WERI-Rb-1 (cell line): ENCODE measurements at regions not wholly inside any gene's neighbourhood (a gene's known extent, or its start where the extent isn't known, plus 50 kb on each side); places are given as distances from the start of the nearest gene placed in this dataset.

Experiments
- DNase-seq: peaks from one replicate; pipeline ENCODE4 v3.0.0-alpha.2; 2020
- H3K27ac ChIP-seq: fragments of 250-450 bp; sonication (Bioruptor Pico); 2 replicates; pipeline ENCODE4 v1.5.1; 2020; ENCODE audit warnings: mild to moderate bottlenecking, moderate library complexity
- H3K27me3 ChIP-seq: fragments of 250-450 bp; sonication (Bioruptor Pico); 2 replicates; pipeline ENCODE4 v1.5.1; 2021; ENCODE audit warnings: mild to moderate bottlenecking, low read depth, moderate library complexity; ENCODE audit not compliant: insufficient read depth, severe bottlenecking
- H3K36me3 ChIP-seq: fragments of 250-450 bp; sonication (Bioruptor Pico); 2 replicates; pipeline ENCODE4 v1.5.1; 2020; ENCODE audit warnings: mild to moderate bottlenecking, moderate library complexity
- H3K4me3 ChIP-seq: 2 replicates; pipeline ENCODE4 v1.5.1; 2011; ENCODE audit warnings: low read depth, mild to moderate bottlenecking, control low read depth, low read length
- H3K9me3 ChIP-seq: fragments of 250-450 bp; sonication (Bioruptor Pico); 2 replicates; pipeline ENCODE4 v1.5.1; 2021; ENCODE audit warnings: mild to moderate bottlenecking, moderate library complexity; ENCODE audit not compliant: severe bottlenecking
- TF ChIP-seq, protein P1 (sequence below): IDR thresholded peaks from 2 replicates; pipeline ENCODE4 v1.5.1; 2011; ENCODE audit warnings: low read depth, mild to moderate bottlenecking, control low read depth, inconsistent platforms, low read length

- no peaks in the 10 kb centered on the region for H3K36me3 ChIP-seq
- H3K27me3 ChIP-seq, result no peaks in the 10 kb centered on the region
- no peaks in the 10 kb centered on the region for H3K9me3 ChIP-seq
- no peak for DNase-seq
- H3K27ac ChIP-seq, result no peak overlapping the region
- TF ChIP-seq, protein P1, sequence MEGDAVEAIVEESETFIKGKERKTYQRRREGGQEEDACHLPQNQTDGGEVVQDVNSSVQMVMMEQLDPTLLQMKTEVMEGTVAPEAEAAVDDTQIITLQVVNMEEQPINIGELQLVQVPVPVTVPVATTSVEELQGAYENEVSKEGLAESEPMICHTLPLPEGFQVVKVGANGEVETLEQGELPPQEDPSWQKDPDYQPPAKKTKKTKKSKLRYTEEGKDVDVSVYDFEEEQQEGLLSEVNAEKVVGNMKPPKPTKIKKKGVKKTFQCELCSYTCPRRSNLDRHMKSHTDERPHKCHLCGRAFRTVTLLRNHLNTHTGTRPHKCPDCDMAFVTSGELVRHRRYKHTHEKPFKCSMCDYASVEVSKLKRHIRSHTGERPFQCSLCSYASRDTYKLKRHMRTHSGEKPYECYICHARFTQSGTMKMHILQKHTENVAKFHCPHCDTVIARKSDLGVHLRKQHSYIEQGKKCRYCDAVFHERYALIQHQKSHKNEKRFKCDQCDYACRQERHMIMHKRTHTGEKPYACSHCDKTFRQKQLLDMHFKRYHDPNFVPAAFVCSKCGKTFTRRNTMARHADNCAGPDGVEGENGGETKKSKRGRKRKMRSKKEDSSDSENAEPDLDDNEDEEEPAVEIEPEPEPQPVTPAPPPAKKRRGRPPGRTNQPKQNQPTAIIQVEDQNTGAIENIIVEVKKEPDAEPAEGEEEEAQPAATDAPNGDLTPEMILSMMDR, result no peak
- H3K4me3 ChIP-seq, result no peak overlapping the region
Measured at GRCh38 chr7:88429382-88429781, 122.7 kb upstream of the STEAP4 start.

DNA sequence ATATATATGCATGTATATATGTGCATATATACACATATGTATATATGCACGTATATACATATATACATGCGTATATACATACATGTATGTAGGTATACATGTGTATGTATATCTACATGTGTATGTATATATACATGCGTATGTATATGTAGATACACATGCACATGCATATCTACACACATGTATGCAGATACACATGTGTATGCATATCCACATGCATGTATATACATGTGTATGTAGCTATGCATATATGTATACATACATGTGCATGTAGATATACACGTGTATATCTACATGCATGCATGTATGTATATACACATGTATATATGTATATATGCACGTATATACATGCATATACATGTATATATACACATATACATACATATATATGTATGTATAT is 95.8 kb upstream of the STEAP4 start:
- no peak overlapping the region for H3K4me3 ChIP-seq
- no peaks in the 10 kb centered on the region for H3K36me3 ChIP-seq
- TF ChIP-seq, protein P1, result no peak
- no peak for DNase-seq
- no peaks in the 10 kb centered on the region for H3K27me3 ChIP-seq
- no peaks in the 10 kb centered on the region for H3K9me3 ChIP-seq
- H3K27ac ChIP-seq, result no peak overlapping the region

- DNase-seq, result no peak
- Histone ChIP-seq H3K9me3 (no peaks in the 10 kb centered on the region), H3K36me3 (no peaks in the 10 kb centered on the region), H3K27me3 (no peaks in the 10 kb centered on the region), H3K4me3 (no peak overlapping the region), H3K27ac (no peak overlapping the region)
- TF ChIP-seq, protein P1, result peak; percentile 35; the same call in 1 of the 2 replicates
Measured at GRCh38 chr7:88401009-88401623, 94.4 kb upstream of the STEAP4 start.

DNA sequence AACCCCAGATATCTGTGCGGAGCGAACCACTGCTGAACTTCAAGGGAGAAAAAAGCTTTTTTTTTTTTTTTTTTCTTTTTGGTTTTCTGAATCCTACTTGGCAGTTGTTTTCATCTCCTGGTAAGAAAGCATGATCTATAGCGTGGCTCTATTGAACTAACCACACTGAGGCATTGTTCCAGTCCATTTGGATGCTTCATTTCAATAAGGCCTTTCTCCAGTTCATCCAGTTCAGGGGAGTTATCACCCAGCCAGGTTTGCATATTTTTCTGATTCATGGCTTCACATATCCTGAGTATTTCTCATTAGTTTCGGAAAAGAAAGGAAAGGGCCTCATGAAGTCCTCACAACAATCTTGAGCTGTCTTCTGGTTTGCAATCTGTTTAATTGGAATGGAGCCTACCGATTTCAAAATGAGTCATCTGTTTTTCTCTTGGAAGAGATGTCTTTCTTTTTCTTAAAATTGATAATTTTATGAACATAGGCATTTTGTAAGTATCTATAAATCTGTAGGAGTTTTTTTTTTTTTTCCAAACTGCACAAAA is 93.1 kb upstream of the STEAP4 start:
- no peaks in the 10 kb centered on the region for H3K27me3 ChIP-seq
- no peak for DNase-seq
- no peaks in the 10 kb centered on the region for H3K36me3 ChIP-seq
- TF ChIP-seq, protein P1, result no peak
- no peak overlapping the region for H3K27ac ChIP-seq
- H3K4me3 ChIP-seq, result no peak overlapping the region
- no peaks in the 10 kb centered on the region for H3K9me3 ChIP-seq

DNA sequence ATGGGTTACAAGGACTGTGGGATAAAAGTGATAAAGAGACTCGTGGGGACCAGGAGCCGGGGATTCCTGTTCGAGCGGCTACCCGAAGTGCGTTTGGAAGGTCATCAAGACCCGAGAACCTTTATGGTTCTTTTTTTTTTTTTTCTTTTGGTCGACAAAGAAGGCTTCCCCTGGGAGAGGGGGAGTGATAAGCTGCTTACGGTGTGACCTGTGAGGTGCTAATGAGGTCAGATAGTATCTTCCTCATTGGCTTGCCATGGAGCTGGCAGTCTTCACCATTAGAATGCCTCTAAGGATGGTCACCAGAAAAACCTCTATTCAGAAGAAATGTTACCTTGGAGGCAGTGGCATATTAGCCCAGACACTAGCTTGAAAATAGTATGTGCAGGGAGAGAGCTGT is 92.3 kb upstream of the STEAP4 start:
- no peaks in the 10 kb centered on the region for H3K9me3 ChIP-seq
- H3K27me3 ChIP-seq, result no peaks in the 10 kb centered on the region
- H3K36me3 ChIP-seq, result no peaks in the 10 kb centered on the region
- DNase-seq, result no peak
- no peak overlapping the region for H3K27ac ChIP-seq
- TF ChIP-seq, protein P1, result no peak
- H3K4me3 ChIP-seq, result no peak overlapping the region

DNA sequence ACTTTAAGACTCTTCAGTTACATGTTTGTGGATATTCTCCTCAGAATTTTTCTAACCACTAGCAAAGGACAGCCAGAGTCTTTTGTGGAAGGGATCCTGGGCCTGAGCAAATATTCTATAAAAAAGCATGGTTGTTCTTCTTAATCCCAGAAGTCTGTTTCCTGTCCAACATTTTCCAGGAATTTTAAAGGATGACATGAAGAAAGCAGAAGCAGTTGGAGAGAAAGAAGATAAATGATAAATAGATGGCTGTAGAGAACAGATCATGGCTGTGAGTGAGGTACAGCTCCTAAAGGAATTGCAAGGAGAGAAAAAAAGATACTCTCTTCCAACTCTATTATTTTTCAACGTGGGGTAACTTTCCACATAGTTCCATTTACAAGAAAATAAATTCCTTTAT is 91.8 kb upstream of the STEAP4 start:
- Histone ChIP-seq H3K4me3 (no peak overlapping the region), H3K36me3 (no peaks in the 10 kb centered on the region), H3K27me3 (no peaks in the 10 kb centered on the region), H3K27ac (no peak overlapping the region), H3K9me3 (no peaks in the 10 kb centered on the region)
- DNase-seq, result no peak
- TF ChIP-seq, protein P1, result no peak
